Medulla oblongata (tissue), 1 donor: ENCODE measurements at regions not wholly inside any gene's neighbourhood (a gene's known extent, or its start where the extent isn't known, plus 50 kb on each side); places are given as distances from the start of the nearest gene placed in this dataset.
"Not testable (repeated sequence)": the region's sequence is repeated elsewhere in the genome, so short reads cannot be mapped to it uniquely, and the experiment has no call there.

Experiments used
- DNase-seq: peaks from one replicate; pipeline ENCODE4 v3.0.0-alpha.2; 2015; ENCODE audit errors: extremely low spot score

GRCh38 chr2:240240017-240240734 lies 99.7 kb upstream of the OTOS start:
- no peak for DNase-seq

- no peak for DNase-seq
These were observed 100.3 kb upstream of the OTOS start for GRCh38 chr2:240240781-240241180.

- DNase-seq = no peak
These were observed 101.1 kb upstream of the OTOS start for GRCh38 chr2:240241572-240241971.

- not testable (repeated sequence) for DNase-seq
These were observed 102.6 kb upstream of the OTOS start for GRCh38 chr2:240243049-240243448.

GRCh38 chr2:240244543-240244942 lies 104.1 kb upstream of the OTOS start:
- no peak for DNase-seq

- no peak for DNase-seq
These were observed 104.7 kb upstream of the OTOS start for GRCh38 chr2:240245184-240245583.

- no peak for DNase-seq
These were observed 105.2 kb upstream of the OTOS start for GRCh38 chr2:240245706-240246105.

- no peak for DNase-seq
These were observed 105.8 kb upstream of the OTOS start for GRCh38 chr2:240246173-240246820.

- no peak for DNase-seq
These were observed 106.9 kb upstream of the OTOS start for GRCh38 chr2:240247241-240247867.

- DNase-seq = no peak
These were observed 107.6 kb upstream of the OTOS start for GRCh38 chr2:240247868-240248720.

- DNase-seq = no peak
These were observed 108.4 kb upstream of the OTOS start for GRCh38 chr2:240248721-240249422.

- DNase-seq = peak; percentile 67
These were observed 109.1 kb upstream of the OTOS start for GRCh38 chr2:240249423-240250149.

- DNase-seq = no peak
These were observed 109.9 kb upstream of the OTOS start for GRCh38 chr2:240250150-240250984.

- DNase-seq = peak; percentile 97
These were observed 110.8 kb upstream of the OTOS start for GRCh38 chr2:240250985-240251847.

- no peak for DNase-seq
These were observed 111.4 kb upstream of the OTOS start for GRCh38 chr2:240251848-240252190.

GRCh38 chr2:240252191-240252871 lies 111.9 kb upstream of the OTOS start:
- DNase-seq = no peak

- no peak for DNase-seq
These were observed 112.5 kb upstream of the OTOS start for GRCh38 chr2:240252872-240253511.

GRCh38 chr2:240253583-240254145 lies 113.2 kb upstream of the OTOS start:
- DNase-seq = no peak
